Upper lobe of left lung (tissue), 4 donors: ENCODE measurements at regions not wholly inside any gene's neighbourhood (a gene's known extent, or its start where the extent isn't known, plus 50 kb on each side); places are given as distances from the start of the nearest gene placed in this dataset.

Source experiments
- CTCF ChIP-seq, 6 experiments: fragments of 450-650 bp in 4 of 6; fragments of 200-600 bp in 2 of 6; sonication (generic) in 2 of 6; IDR thresholded peaks; one replicate each; pipeline ENCODE4 v1.5.1; 2016 to 2019; ENCODE audit warnings: antibody characterized with exemption in 6 of 6
- EP300 ChIP-seq, 4 donors: sonication (generic); formaldehyde crosslinking; IDR thresholded peaks; one replicate each; pipeline ENCODE4 v1.5.1; 2017; ENCODE audit warnings: antibody characterized with exemption in 4 of 4, control low read depth in 2 of 4
- POLR2A ChIP-seq, 4 donors: fragments of 450-650 bp; IDR thresholded peaks; one replicate each; pipeline ENCODE4 v1.5.1; 2016 to 2017; ENCODE audit warnings: antibody characterized with exemption in 4 of 4, mild to moderate bottlenecking in 2 of 4
- POLR2AphosphoS5 ChIP-seq, 2 donors: sonication (generic); formaldehyde crosslinking; IDR thresholded peaks; one replicate each; pipeline ENCODE4 v1.5.1; 2017; ENCODE audit warnings: antibody characterized with exemption in 2 of 2

GRCh38 chr10:106320078-106320477 is 844.4 kb downstream of the SORCS1 start:
- TF ChIP-seq POLR2A (IDR thresholded peaks at IDR 0.05) (no peak), CTCF (IDR thresholded peaks at IDR 0.05) (no peak), EP300 (IDR thresholded peaks at IDR 0.05) (no peak), POLR2AphosphoS5 (IDR thresholded peaks at IDR 0.05) (no peak)
